HG03520 (cell line): ENCODE measurements at regions not wholly inside any gene's neighbourhood (a gene's known extent, or its start where the extent isn't known, plus 50 kb on each side); places are given as distances from the start of the nearest gene placed in this dataset.
"Not testable (repeated sequence)": the region's sequence is repeated elsewhere in the genome, so short reads cannot be mapped to it uniquely, and the experiment has no call there.

Source experiments
- ATAC-seq: cut with Tn5 transposase; IDR thresholded peaks from one replicate; pipeline ENCODE4 v1.9.1; 2021; ENCODE audit warnings: mild to moderate bottlenecking, moderate library complexity; ENCODE audit not compliant: unreplicated experiment

DNA sequence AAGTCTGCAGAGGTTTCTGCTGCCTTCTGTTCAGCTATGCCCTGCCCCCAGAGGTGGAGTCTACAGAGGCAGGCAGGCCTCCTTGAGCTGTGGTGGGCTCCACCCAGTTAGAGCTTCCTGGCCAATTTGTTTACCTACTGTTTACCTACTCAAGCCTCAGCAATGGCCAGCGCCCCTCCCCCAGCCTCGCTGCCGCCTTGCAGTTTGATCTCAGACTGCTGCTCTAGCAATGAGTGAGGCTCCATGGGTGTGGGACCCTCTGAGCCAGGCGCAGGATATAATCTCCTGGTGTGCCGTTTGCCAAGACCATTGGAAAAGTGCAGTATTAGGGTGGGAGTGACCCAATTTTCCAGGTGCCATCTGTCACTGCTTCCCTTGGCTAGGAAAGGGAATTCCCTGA lies 1024.9 kb downstream of the PRIM2 start:
- ATAC-seq = not testable (repeated sequence)

DNA sequence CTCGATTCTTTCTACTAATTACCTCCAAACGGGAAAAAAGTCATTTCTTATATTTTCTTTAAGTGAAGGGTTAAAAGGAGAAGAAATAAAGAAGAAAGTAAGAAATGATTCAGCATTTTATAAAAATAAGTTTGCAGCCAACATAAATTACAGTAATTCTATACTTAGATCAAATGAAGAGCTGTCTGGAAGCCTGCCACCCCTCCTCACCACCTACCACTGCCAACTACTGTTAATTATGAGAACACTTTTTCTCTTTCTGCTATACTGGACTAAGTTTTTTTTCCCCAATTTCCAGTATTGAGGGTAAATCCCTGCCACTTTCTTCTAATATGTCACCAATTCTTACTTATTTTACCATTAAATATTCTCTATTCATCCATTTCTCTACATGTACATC lies 1030.1 kb downstream of the PRIM2 start:
- not testable (repeated sequence) for ATAC-seq

DNA sequence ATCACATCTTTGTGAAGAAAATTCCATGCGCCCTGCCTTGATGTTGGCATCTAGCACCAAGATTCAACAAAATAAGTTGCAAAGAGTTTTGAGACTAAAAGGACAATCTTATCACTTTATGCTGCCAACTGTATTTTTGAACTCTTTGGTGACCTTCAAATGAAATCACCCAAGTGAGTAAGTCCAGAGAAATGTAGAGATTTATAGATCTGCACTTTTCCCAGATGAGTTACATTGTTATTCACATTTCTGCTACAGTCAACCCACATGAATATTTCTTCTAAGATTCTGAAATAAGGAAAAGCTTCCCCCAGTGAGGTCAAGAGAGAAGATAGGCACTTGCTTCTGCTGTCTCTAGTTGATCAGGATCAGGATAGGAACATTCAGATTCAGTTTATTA lies 1034.2 kb downstream of the PRIM2 start:
- not testable (repeated sequence) for ATAC-seq

DNA sequence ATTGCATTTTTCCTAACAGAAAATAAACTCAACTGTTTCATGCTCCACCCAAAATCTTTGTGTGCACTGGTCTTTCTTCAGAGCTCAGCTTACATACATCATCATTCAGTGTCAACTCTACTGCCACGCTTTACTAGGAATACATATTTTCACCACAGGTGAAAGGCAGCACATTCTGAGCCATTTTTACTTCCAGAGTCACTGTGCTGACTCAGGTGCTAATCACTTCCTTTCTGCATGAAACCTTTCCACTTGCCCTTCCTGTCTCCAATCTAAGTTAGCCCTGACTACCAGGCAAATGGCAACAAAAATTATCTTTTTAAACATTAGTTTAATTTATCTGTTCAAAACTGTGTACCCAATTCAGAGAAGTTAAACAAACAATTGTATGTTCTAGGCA lies 1041.0 kb downstream of the PRIM2 start:
- not testable (repeated sequence) for ATAC-seq

DNA sequence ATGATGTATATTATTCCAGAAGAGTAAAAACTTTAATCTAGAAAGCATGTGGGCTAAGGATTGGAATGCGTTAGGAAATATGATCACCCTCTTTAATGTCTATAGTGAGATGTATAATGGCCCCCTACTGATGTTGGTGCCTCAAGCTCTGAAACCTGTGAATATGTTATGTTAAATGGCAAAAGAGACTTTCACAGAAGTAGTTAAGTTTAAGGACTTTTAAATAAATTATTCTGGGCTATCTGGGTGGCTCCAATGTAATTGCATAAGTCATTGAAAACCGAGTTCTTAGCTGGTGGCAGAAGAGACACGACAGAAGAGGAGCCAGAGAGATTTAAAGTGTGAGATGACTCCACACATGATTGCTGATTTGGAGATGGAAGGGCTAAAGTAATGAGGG lies 1048.4 kb downstream of the PRIM2 start:
- not testable (repeated sequence) for ATAC-seq

DNA sequence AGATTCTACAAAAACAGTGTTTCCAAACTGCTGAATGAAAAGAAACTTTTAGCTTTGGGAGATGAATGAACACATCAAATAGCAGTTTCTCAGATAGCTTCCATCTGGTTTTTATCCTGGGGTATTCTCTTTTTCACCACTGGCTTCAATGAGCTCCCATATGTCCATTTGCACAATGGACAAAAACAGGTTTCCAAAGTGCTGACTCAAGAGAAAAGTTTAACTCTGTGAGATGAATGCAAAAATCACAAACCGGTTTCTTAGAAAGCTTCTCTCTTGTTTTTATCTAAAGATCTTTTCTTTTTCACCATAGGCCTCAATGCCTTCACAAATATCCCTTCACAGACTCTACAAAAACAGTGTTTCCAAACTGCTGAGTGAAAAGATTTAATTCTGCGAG lies 1089.2 kb downstream of the PRIM2 start:
- not testable (repeated sequence) for ATAC-seq

DNA sequence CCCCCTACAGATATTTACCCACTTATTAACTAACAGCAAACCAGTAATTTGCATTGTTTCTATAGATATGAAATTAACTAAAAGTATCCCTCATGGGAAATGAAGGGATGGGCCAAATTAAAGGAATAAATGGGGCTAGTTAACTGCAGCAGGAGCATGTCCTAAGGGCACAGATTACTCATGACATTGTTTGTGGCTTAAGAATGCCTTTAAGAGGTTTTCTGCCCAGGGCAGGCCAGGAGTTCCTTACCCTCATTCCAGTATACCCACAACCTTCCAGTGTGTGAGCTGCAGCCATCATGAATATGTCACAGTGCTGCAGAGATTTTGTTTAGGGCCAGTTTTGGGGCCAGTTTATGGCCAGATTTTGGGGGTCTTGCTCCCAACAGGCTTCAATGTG lies 1101.9 kb downstream of the PRIM2 start:
- no peak for ATAC-seq
